ENCODE measurements at regions not wholly inside any gene's neighbourhood (a gene's known extent, or its start where the extent isn't known, plus 50 kb on each side); places are given as distances from the start of the nearest gene placed in this dataset.

GRCh38 chr15:87518957-87519356 lies 737.6 kb downstream of the NTRK3 start:
- no peak for TF ChIP-seq CTCF (IDR thresholded peaks at IDR 0.05)
- no peak for TF ChIP-seq POLR2A (IDR thresholded peaks at IDR 0.05)
